ENCODE measurements at regions not wholly inside any gene's neighbourhood (a gene's known extent, or its start where the extent isn't known, plus 50 kb on each side); places are given as distances from the start of the nearest gene placed in this dataset.

GRCh38 chr6:4359108-4359730 is 223.8 kb upstream of the ECI2 start:
- no peak for TF ChIP-seq CTCF (IDR thresholded peaks at IDR 0.05)
- TF ChIP-seq POLR2AphosphoS5 (IDR thresholded peaks at IDR 0.05): no peak
- TF ChIP-seq POLR2A (IDR thresholded peaks at IDR 0.05): no peak
- TF ChIP-seq EP300 (IDR thresholded peaks at IDR 0.05): no peak
